ENCODE measurements at regions not wholly inside any gene's neighbourhood (a gene's known extent, or its start where the extent isn't known, plus 50 kb on each side); places are given as distances from the start of the nearest gene placed in this dataset.

GRCh38 chr11:11039208-11039965, 181.5 kb upstream of the ZBED5 start:
- DNase-seq (ENCODE audit: low read depth), result no peak

GRCh38 chr11:11038782-11039181, 180.9 kb upstream of the ZBED5 start:
- no peak for DNase-seq (ENCODE audit: low read depth)

GRCh38 chr11:11038352-11038751, 180.5 kb upstream of the ZBED5 start:
- DNase-seq (ENCODE audit: low read depth), result no peak

- DNase-seq (ENCODE audit: low read depth), result peak; percentile 64
Observed at GRCh38 chr11:11036848-11037732, 179.2 kb upstream of the ZBED5 start.

- no peak for DNase-seq (ENCODE audit: low read depth)
Observed at GRCh38 chr11:11036185-11036847, 178.5 kb upstream of the ZBED5 start.

GRCh38 chr11:11035331-11035730, 177.5 kb upstream of the ZBED5 start:
- DNase-seq (ENCODE audit: low read depth), result peak; percentile 8

GRCh38 chr11:11034476-11034875, 176.6 kb upstream of the ZBED5 start:
- DNase-seq (ENCODE audit: low read depth), result no peak

GRCh38 chr11:11032066-11032465, 174.2 kb upstream of the ZBED5 start:
- no peak for DNase-seq (ENCODE audit: low read depth)

GRCh38 chr11:11029027-11029426, 171.2 kb upstream of the ZBED5 start:
- DNase-seq (ENCODE audit: low read depth), result no peak

- peak; percentile 53 for DNase-seq (ENCODE audit: low read depth)
Observed at GRCh38 chr11:11028017-11028692, 170.3 kb upstream of the ZBED5 start.

- DNase-seq (ENCODE audit: low read depth), result peak; percentile 82
Observed at GRCh38 chr11:11027288-11027687, 169.4 kb upstream of the ZBED5 start.

- DNase-seq (ENCODE audit: low read depth), result peak; percentile 34
Observed at GRCh38 chr11:11025087-11025486, 167.2 kb upstream of the ZBED5 start.

GRCh38 chr11:11022125-11022730, 164.4 kb upstream of the ZBED5 start:
- peak; percentile 13 for DNase-seq (ENCODE audit: low read depth)

- DNase-seq (ENCODE audit: low read depth), result no peak
Observed at GRCh38 chr11:11021563-11021962, 163.7 kb upstream of the ZBED5 start.

- DNase-seq (ENCODE audit: low read depth), result no peak
Observed at GRCh38 chr11:11020747-11021149, 162.9 kb upstream of the ZBED5 start.

GRCh38 chr11:11020219-11020726, 162.4 kb upstream of the ZBED5 start:
- DNase-seq (ENCODE audit: low read depth), result no peak

- DNase-seq (ENCODE audit: low read depth), result no peak
Observed at GRCh38 chr11:11016943-11017342, 159.1 kb upstream of the ZBED5 start.

GRCh38 chr11:11016068-11016467, 158.2 kb upstream of the ZBED5 start:
- no peak for DNase-seq (ENCODE audit: low read depth)

GRCh38 chr11:11011617-11012016, 153.8 kb upstream of the ZBED5 start:
- DNase-seq (ENCODE audit: low read depth), result no peak

- peak; percentile 17 for DNase-seq (ENCODE audit: low read depth)
Observed at GRCh38 chr11:11010624-11011127, 152.8 kb upstream of the ZBED5 start.

- no peak for DNase-seq (ENCODE audit: low read depth)
Observed at GRCh38 chr11:11009179-11009578, 151.3 kb upstream of the ZBED5 start.
